HG03095 (cell line): ENCODE measurements at regions not wholly inside any gene's neighbourhood (a gene's known extent, or its start where the extent isn't known, plus 50 kb on each side); places are given as distances from the start of the nearest gene placed in this dataset.
"Not testable (repeated sequence)": the region's sequence is repeated elsewhere in the genome, so short reads cannot be mapped to it uniquely, and the experiment has no call there.

ENCODE experiments used
- ATAC-seq: cut with Tn5 transposase; IDR thresholded peaks from one replicate; pipeline ENCODE4 v1.9.1; 2021; ENCODE audit warnings: moderate library complexity; ENCODE audit not compliant: unreplicated experiment

DNA sequence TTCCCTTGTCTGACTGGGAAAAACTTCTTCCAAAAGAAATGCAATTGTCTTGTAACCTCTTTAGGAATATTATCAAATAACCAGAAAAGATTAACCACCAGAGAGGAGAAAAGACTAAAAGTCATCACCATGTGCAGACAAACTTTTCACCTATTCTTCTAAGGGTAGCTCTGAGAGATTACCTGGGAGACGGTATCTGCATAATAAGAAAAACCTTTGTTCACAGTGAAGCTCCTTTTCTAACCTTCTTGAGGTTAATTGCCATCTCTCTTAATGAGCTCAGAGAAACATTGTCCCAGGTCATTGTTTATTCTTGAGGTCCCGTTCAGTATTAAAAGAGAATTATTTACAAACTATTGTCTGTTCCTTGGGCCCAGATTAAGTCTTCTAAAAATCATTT, 1091.2 kb upstream of the LRRTM1 start:
- ATAC-seq = no peak

- no peak for ATAC-seq
Observed at GRCh38 chr2:81389203-81389602, 1084.7 kb upstream of the LRRTM1 start.

GRCh38 chr2:81363800-81364199, 1059.2 kb upstream of the LRRTM1 start:
- ATAC-seq = no peak

DNA sequence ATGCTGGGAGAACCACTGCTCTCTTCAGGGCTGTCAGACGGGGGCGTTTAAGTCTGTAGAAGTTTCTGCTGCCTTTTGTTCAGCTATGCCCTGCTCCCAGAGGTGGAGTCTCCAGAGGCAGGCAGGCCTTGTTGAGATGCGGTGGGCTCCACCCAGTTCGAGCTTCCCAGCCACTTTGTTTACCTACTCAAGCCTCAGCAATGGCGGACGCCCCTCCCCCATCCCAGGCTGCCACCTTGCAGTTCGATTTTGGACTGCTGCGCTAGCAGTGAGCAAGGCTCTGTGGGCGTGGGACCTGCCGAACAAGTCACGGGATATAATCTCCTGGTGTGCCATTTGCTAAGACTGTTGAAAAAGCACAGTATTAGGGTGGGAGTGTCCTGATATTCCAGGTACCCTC, 1057.9 kb upstream of the LRRTM1 start:
- not testable (repeated sequence) for ATAC-seq

DNA sequence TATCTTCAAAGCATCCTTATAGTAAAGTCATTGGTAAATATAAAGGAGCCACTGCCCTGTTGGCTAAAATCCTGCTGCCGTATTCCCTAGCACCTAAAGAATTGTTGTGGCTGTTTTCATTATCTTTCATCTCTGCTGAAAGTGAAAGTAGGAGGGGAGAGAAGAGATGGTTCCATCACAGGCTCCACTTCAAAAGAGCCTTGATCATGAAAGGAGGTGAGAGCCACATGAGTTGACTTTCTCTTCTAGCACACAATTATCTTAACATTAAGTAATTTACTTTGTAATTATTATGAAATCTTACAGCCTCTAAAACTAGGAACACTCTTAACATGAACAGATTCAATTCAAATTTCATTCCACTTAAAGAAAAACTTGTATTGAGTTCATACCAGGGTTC, 1050.9 kb upstream of the LRRTM1 start:
- ATAC-seq = no peak

DNA sequence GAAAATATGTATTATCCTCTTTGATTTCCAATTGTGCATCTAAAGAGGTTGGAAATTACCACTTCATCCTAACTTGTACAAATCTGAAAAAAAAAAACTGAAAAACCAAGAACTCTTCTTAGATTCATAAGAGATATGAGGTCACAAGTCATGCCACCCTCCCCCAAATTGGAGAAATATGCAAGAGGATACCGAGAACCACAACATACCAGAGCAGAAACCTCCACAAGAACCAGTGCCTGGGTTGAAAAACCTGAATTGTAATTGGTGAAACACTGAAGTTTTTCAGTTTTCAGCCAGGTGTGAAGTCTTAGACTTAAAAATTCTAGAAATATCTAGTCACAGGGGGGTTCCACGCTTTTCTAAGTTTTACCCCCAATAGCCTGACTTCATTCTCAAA, 1029.5 kb upstream of the LRRTM1 start:
- ATAC-seq = no peak

DNA sequence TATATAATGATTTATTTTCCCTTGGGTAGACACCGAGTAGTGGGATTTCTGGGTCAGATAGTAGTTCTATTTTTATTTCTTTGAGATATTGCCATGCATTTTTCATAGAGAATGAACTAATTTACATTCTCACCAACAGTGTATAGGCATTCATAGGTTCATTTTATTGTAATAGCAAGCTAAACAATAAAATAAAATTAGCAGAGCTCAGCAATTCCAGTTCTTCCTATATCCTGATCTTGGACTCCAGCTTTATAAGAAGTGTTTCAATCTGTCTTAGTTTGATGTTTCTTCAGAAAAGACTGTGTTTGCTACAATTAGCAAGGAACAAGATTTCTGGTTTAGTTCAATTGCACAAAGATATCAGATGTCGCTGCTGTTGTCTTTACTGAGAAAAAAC, 1024.4 kb upstream of the LRRTM1 start:
- ATAC-seq = no peak

DNA sequence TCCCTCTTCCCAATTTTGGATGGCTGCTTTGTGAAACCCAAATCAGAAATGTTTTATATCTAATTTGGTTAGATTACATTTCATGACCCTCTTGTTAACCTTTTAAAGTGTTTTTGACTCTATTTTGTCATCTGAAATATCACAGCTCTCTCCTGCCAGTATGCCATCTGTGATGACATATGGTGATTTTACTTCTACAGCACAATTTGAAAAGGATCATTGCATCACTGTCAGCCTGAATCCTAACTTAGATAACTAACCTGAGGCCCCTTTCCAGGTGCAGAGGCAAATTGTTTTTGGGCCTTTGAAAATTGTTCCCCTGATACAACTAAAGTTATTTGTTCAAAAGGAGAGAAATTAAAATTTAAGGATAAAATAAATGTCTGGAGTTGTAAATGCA, 1023.4 kb upstream of the LRRTM1 start:
- ATAC-seq = no peak

- ATAC-seq = no peak
Observed at GRCh38 chr2:81324046-81324445, 1019.5 kb upstream of the LRRTM1 start.

- no peak for ATAC-seq
Observed at GRCh38 chr2:81304154-81304830, 999.7 kb upstream of the LRRTM1 start.

DNA sequence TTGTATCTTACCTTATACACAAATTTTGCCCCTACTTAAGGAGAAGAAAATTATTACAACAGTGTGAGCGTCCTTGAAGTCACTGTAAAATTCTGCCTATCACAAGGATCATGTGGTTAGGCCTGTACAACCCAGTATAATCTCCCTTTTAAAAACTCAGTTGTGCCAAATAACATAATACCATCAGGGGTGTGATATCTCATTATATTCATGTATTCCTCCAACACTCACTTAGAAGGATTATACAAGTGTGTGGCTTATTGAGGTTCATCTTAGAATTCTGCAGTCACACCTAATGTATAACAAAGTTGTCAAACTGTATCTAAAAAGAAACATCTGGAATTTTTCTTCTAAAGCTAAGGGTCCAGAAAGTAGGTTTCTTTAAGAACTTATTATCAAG, 998.8 kb upstream of the LRRTM1 start:
- ATAC-seq = no peak

DNA sequence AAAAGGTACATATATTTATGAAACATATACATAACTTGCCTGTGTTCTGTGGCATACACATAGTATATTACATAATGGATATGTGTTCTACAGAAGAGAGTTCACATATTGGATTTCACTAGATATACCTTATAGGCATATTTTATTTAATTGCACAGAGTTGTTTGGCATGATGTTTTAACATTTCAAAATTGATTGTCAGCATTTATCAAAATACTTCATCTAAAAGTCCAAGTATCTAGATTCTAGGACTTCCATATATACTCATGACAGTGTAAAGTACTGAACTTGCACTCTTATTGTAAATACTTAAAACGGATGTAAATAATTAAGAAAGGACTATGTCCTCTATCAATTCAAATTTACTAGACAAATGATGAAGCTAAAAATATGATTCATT, 995.3 kb upstream of the LRRTM1 start:
- no peak for ATAC-seq

DNA sequence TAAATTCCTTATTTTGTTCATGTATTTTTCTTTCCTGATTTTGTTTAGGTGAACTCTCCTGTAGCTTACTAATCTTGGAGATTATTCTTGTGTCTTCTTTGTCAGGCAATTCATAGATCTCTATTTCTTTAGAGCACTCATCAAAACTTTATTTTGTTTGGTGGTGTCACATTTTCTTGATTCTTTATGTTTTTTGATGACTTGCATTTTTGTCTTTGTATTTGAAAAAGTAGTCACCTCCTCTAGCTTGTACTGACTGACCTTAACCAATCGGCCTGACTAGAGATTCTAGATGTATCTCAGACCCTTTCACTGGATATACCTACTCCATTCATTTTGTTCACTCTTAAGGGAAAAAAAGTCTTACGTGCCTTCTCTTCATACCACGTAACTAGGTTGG, 986.3 kb upstream of the LRRTM1 start:
- no peak for ATAC-seq

DNA sequence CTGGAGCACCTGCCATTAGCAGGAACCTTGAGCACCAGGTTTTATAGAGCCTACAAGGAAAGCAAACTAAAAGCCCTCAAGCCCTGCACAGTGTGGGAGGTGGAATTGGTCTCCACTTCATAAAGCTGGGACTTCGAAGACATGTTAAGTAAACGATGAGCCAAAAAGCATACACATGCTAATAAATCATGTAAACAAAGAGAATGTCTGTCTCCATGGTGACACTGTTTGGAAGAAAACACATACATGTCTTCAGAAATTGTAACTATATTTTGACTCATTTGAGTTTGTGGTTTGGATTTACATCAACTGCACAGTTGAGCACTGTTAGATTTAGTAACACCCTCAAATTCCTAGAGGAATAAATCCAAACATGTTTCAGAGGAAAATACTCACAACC, 978.5 kb upstream of the LRRTM1 start:
- ATAC-seq = no peak

DNA sequence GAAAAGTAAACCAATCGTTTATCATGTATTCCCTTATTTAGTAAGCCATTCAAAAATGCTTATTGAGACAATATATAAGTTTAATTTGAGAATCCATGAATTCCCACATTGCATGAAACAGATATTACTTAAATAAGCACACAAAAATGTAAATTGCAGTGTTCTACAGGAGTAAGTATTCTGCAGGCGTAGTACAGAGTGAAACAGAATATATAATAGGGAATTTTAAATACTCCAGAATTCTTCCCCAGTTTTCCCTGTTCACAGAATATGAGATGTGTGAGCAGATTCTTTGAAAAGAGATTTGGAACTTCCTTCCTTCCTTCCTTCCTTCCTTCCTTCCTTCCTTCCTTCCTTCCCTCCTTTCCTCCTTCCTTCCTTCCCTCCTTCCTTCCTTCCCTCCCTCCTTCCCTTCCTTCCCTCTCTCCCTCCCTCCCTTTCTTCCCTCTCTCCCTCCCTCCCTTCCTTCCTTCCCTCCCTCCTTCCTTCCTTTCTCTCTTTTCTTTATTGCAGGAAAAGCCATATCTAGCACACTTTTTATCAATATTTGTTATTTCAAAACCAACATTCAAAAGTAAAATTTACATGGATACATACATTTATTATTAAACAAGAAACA, 977.7 kb upstream of the LRRTM1 start:
- no peak for ATAC-seq

DNA sequence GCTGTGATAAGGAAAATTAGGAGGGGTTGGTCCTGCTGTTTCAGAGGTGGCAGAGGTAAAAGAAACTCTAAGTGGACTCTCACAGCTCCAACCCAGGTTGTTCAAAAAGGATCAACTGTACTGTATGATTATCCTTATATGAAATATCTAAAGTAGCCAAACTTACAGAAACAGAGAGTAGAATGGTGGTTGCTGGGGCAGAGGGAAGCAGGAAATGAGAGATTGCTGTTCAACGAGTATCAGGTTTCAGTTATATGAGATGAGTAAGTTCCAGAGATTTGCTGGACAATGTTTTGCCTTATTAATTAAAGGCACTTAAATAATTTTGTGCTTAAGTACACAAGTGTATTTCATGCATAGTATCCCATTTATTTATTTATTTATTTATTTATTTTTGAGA, 972.0 kb upstream of the LRRTM1 start:
- ATAC-seq = no peak

DNA sequence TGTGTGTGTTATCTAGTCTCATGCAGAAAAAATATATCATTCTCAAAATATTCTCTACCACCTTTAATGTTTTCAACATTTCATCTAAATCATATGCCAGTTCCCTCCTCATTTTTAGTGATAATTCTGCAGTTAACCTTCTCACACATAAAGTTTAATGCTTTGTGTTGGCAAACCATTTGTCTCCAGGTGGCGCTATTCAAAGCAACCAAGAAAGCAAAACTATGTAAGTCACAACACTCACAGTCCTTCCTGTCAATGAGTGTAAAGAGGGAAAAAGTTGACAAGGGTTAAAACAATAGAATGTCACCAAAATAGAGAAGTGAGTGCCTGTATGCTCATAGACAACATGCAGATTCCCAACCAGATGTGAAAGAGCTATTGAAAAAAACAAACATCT, 961.6 kb upstream of the LRRTM1 start:
- no peak for ATAC-seq

DNA sequence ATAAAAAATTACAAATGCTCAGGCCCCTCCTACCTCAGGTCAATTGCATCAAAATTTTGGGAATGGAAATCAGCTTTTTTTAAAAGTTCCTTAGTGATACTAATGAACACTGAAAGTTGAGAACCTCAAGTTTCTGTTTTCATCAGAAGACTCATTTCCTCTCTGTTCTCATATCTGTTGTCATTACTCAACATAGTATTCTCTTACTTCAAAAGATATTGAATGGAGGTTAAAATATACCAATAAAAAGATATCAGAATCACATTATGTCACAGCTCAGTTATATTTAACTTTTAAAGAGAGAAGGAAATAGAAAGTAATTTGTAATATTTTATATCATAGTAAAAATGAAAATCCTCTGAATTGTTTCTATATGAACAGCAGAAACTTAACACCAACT, 959.4 kb upstream of the LRRTM1 start:
- no peak for ATAC-seq

DNA sequence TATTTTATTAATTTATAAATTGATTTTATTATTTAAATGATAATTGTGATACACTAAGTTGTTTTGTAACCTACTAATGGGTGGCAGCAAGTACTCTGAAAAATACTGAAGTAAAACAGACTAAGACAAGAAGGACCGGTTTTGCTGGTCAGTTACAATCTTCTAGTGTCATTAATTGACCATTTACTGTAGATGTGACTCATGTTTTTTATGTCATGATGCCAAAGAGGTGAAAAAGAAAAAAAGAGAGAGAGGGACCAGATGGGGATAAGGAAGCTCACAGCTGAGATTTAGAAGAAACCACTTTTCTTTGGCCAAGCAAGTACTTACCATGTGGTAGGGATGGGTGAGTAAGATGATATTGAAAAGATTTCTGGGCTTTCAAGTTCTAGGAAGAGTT, 955.8 kb upstream of the LRRTM1 start:
- ATAC-seq = no peak

DNA sequence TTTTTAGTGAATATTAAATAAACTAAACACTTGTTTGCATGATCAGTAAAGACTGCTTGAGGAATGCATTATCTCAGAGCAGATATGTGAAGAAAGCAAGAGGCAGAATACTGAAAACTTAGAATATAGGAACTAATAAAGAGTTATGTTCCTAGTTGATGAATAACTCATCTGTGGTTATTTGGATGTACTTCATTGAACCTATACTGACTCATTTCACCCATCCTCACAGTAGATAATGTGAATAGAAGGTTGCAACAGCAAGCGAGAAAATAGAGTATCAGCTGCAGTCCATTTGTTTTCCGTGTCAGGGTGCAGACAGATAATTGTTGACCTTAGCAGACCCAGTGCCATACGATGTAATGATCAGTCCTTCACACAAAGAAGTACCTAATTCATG, 945.7 kb upstream of the LRRTM1 start:
- no peak for ATAC-seq

GRCh38 chr2:81249152-81249551, 944.6 kb upstream of the LRRTM1 start:
- no peak for ATAC-seq

DNA sequence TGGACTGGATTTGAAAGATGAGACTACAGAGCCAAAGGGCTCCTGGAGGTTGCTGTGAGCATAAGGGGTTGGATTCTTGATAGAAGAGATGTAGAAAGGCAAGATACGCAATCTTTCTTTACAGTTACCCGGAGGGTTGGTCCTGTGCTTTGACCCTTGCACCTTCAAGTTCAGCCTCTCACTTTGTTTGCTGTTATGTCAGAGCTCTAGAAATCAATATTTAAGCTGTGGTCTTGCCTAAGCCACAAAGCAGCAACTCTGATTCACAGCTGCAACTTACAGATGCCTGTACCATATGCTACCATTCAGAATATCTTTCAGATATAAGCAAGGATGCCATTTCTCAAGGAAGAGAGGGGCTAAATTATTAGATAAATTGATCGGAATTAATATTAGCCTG, 943.1 kb upstream of the LRRTM1 start:
- ATAC-seq = no peak

GRCh38 chr2:81242501-81242900, 937.9 kb upstream of the LRRTM1 start:
- ATAC-seq = no peak
